ENCODE measurements at regions not wholly inside any gene's neighbourhood (a gene's known extent, or its start where the extent isn't known, plus 50 kb on each side); places are given as distances from the start of the nearest gene placed in this dataset.

GRCh38 chr3:187838016-187838540, 92.8 kb upstream of the BCL6 start:
- no peak for DNase-seq
- TF ChIP-seq CTCF (conservative IDR thresholded peaks at IDR 0.05), result no peak
- no peak overlapping the region for H2AFZ ChIP-seq (ENCODE audit: low read length)
- H2BK12ac ChIP-seq (ENCODE audit: insufficient read length, low read depth, low read length), result no peak overlapping the region
- H2BK5ac ChIP-seq (ENCODE audit: insufficient read length, low read length), result no peak overlapping the region
- no peak overlapping the region for H3K18ac ChIP-seq (ENCODE audit: insufficient read length, low read depth, low read length)
- Mint-ChIP-seq H3K4me3 (no peak overlapping the region), H3K27ac (no peak overlapping the region), H3K9me3 (peaks cover 0 to 5% of the 10 kb centered on the region in 2 experiments; a peak in 1 of 5 replicates), H3K36me3 (ENCODE audit: insufficient read depth in 1 of 3, low read depth in 3 of 3) (peaks cover 0 to 5% (median 0%) of the 10 kb centered on the region in 3 experiments; a peak in 2 of 7 replicates), H3K27me3 (ENCODE audit: low read depth) (no peaks in the 10 kb centered on the region), H3K4me1 (peaks cover 16 to 19% of the 10 kb centered on the region in 2 experiments; a peak in 3 of 4 replicates)
- no peaks in the 10 kb centered on the region for H3K79me1 ChIP-seq (ENCODE audit: insufficient read depth, low read depth, low read length, poor library complexity, severe bottlenecking)
- H4K20me1 ChIP-seq (ENCODE audit: control insufficient read depth, insufficient read depth, insufficient read length), result no peaks in the 10 kb centered on the region
- H3K9ac ChIP-seq (ENCODE audit: extremely low read depth, insufficient read length, low read length), result no peak overlapping the region
- no peak overlapping the region for H4K8ac ChIP-seq (replicated peaks; ENCODE audit: insufficient read length, low read depth, low read length)
- H3K14ac ChIP-seq (ENCODE audit: insufficient read depth, low read length), result no peak overlapping the region
- H3K4ac ChIP-seq (ENCODE audit: low read depth, low read length), result no peak overlapping the region
- no peak overlapping the region for H3K23ac ChIP-seq (ENCODE audit: insufficient read length, low read depth, low read length)
- H3K56ac ChIP-seq (ENCODE audit: insufficient read length, low read depth, low read length), result no peak overlapping the region
- no peaks in the 10 kb centered on the region for H3K9me3 ChIP-seq (ENCODE audit: control insufficient read depth, low read depth, low read length)
- no peak overlapping the region for H3K4me2 ChIP-seq (ENCODE audit: insufficient read depth, insufficient read length, low read length)
- H3K4me1 ChIP-seq (ENCODE audit: insufficient read depth, low read length), result no peaks in the 10 kb centered on the region
- no peak overlapping the region for H4K91ac ChIP-seq (ENCODE audit: insufficient read length, low read depth, low read length)
- WGBS (ENCODE audit: extremely low coverage, insufficient read length, low lambda C conversion rate), result no CpG with 5 or more reads among the region's 5 CpGs
- H3K23me2 ChIP-seq (ENCODE audit: insufficient read length, low read depth, low read length, poor library complexity, severe bottlenecking), result no peaks in the 10 kb centered on the region
- no peak overlapping the region for H4K5ac ChIP-seq (ENCODE audit: insufficient read length, low read depth, low read length)
- no peak overlapping the region for H2BK120ac ChIP-seq (ENCODE audit: low read depth, low read length, poor library complexity, severe bottlenecking)
- H3K27me3 ChIP-seq (ENCODE audit: insufficient read depth, low read length), result no peaks in the 10 kb centered on the region
- H2AK5ac ChIP-seq (ENCODE audit: insufficient read length, low read length), result no peak overlapping the region
- H3K27ac ChIP-seq (ENCODE audit: insufficient read length, low read depth, low read length), result no peak overlapping the region
- no peak overlapping the region for H3T11ph ChIP-seq (ENCODE audit: low read length)
- H2BK15ac ChIP-seq (ENCODE audit: low read depth, low read length), result no peak overlapping the region
- H3K79me2 ChIP-seq (ENCODE audit: insufficient read depth, low read length), result no peaks in the 10 kb centered on the region
- no peak overlapping the region for H2BK20ac ChIP-seq (ENCODE audit: low read depth, low read length, poor library complexity, severe bottlenecking)

All from H9 (cell line).